Spleen (tissue), 7 donors: ENCODE measurements at regions not wholly inside any gene's neighbourhood (a gene's known extent, or its start where the extent isn't known, plus 50 kb on each side); places are given as distances from the start of the nearest gene placed in this dataset.

ENCODE experiments used
- CTCF ChIP-seq, 11 experiments: fragments of 200-600 bp in 7 of 11; fragments of 450-650 bp in 4 of 11; sonication (generic) in 4 of 11; IDR thresholded peaks in 8 of 11; conservative IDR thresholded peaks in 3 of 11; 1 replicate in 7 of 11; 2 replicates in 4 of 11; pipeline versions ENCODE4 v1.4.0 to v1.8.0; 2016 to 2021; ENCODE audit warnings: antibody characterized with exemption in 11 of 11, inconsistent platforms in 4 of 11, mild to moderate bottlenecking in 1 of 11
- POLR2A ChIP-seq, 3 donors: fragments of 450-650 bp; IDR thresholded peaks; one replicate each; pipeline ENCODE4 v1.5.1; 2017; ENCODE audit warnings: antibody characterized with exemption in 3 of 3, mild to moderate bottlenecking in 1 of 3
- donor health status: DM: no; HTN: no; CAD: no; lungs with moderate emphysema.
- donor health status: DM: no; HTN: no; CAD: no.
- donor health status: DM: no; HTN: no; CAD: no.

DNA sequence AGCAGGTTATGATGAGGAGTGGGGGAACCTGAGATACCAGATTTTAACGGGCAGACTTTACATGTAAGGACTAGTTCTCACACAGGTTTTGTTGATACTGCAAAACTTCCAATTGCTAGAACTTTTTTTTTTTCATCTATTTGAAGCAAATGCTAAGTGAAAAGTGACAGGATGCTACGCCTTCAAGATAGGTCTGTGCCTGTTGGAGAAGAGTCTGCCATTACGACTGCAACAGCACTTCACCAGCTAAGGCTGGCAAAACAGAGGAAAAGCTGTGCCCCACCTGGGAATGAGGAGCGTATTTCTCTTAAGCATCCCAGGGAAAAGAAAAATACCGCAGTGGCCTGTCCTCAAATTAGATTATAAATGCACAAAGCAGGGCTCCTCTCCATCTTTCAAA, 102.0 kb upstream of the CDH6 start:
- no peak for TF ChIP-seq CTCF (IDR thresholded peaks at IDR 0.05 in 8 of 11, conservative IDR thresholded peaks at IDR 0.05 in 3 of 11)
- TF ChIP-seq POLR2A (IDR thresholded peaks at IDR 0.05) = no peak
